ENCODE measurements at regions not wholly inside any gene's neighbourhood (a gene's known extent, or its start where the extent isn't known, plus 50 kb on each side); places are given as distances from the start of the nearest gene placed in this dataset.
"Not testable (repeated sequence)": the region's sequence is repeated elsewhere in the genome, so short reads cannot be mapped to it uniquely, and the experiment has no call there.

GRCh38 chr6:47180633-47181032 lies 129.1 kb downstream of the TNFRSF21 start:
- DNase-seq: no peak

- DNase-seq: no peak
Observed at GRCh38 chr6:47179286-47179685, 130.4 kb downstream of the TNFRSF21 start.

GRCh38 chr6:47175656-47176055 lies 133.5 kb upstream of the ADGRF1 start:
- DNase-seq: no peak

- no peak for DNase-seq
Observed at GRCh38 chr6:47174502-47175023, 132.4 kb upstream of the ADGRF1 start.

- not testable (repeated sequence) for DNase-seq
Observed at GRCh38 chr6:47174063-47174462, 131.9 kb upstream of the ADGRF1 start.

DNA sequence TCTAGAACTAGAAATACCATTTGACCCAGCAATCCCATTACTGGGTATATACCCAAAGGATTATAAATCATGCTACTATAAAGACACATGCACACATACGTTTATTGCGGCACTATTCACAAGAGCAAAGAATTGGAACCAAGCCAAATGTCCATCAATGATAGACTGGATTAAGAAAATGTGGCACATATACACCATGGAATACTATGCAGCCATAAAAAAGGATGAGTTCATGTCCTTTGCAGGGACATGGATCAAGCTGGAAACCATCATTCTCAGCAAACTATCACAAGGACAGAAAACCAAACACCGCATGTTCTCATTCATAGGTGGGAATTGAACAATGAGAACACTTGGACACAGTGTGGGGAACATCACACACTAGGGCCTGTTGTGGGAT lies 131.0 kb upstream of the ADGRF1 start:
- not testable (repeated sequence) for DNase-seq

- DNase-seq: no peak
Observed at GRCh38 chr6:47170617-47170947, 128.4 kb upstream of the ADGRF1 start.

GRCh38 chr6:47169785-47170616 lies 127.9 kb upstream of the ADGRF1 start:
- DNase-seq: no peak

DNA sequence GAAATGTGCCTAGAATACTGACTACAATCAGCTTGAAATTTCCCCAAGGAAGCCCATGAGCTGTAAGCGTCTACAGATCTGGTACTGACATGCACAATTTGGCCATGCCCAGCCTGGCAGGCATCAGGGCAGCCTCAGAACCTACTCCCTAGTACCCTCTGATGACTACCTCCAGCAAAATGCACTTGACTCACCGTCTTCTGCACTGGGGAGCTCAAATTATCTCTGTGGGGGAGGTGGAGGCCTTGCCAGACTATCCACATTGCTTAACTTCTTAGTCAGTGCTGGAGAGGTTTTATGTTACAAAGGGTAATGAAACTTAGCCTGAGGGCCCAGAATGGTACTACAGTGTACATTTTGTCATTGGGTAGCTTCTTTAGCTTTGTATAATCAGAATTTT lies 126.0 kb upstream of the ADGRF1 start:
- DNase-seq: no peak

- DNase-seq: no peak
Observed at GRCh38 chr6:47165918-47166317, 123.8 kb upstream of the ADGRF1 start.

DNA sequence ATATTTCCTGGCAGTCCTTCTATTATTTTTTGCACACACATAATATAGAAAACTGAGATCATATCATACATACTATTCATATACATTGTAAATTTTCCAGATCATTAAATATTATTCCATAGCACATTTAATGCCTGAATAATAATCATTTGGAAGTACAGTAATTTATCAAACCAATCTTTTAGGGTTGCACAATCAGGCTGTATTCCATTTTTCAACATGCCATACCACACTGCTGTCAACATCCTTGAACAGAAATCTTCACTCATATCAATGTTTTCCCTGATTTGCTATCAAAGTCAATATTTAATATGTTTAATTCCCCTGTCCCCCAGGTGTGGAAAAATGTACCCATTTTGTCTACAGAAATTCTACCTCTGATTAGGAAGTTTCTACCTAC lies 122.7 kb upstream of the ADGRF1 start:
- DNase-seq: no peak

- DNase-seq: no peak
Observed at GRCh38 chr6:47163536-47163935, 121.4 kb upstream of the ADGRF1 start.

- no peak for DNase-seq
Observed at GRCh38 chr6:47162793-47163192, 120.7 kb upstream of the ADGRF1 start.

- DNase-seq: no peak
Observed at GRCh38 chr6:47162231-47162630, 120.1 kb upstream of the ADGRF1 start.

DNA sequence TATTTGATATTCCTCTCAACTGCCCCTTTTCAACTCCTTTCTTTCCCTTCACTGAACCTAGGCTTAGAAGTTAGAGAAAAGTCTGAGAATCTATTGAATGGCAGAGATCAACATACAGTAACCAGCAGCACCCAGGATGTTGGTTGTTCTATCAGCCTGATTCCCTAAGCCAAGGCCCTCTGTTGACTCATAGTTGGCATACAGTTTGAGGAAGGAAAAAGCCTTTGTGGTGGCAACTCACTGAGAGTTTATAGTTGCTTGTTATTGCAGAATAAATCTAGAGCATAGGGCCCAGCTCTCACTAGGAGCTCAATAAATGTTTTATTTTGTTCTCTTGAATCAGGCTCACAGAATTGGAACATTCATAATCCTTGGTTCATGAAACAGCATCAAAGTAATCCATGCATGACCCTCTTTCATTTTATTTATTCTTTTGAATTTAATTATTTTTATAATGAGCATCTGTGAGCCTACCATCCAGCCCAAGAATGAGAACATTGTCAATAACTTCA lies 119.1 kb upstream of the ADGRF1 start:
- no peak for DNase-seq

DNA sequence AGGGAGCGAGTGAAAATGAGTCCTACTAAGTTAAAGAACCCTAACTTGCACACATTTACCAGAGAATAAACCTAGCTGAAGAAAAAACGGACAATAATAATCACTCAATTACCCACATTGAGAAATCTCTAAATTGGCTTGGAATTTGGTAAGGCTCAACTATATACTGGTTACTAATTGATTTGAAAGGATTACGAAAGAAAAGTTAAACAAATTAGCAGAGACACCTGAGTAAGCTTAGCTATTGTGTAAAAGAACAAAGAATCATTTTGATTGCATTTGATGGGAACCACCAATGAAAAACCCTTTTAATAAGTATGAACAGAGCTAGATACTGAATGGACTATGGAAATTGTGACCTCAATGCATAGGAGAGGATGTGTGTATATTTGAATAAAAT lies 118.6 kb upstream of the ADGRF1 start:
- no peak for DNase-seq

DNA sequence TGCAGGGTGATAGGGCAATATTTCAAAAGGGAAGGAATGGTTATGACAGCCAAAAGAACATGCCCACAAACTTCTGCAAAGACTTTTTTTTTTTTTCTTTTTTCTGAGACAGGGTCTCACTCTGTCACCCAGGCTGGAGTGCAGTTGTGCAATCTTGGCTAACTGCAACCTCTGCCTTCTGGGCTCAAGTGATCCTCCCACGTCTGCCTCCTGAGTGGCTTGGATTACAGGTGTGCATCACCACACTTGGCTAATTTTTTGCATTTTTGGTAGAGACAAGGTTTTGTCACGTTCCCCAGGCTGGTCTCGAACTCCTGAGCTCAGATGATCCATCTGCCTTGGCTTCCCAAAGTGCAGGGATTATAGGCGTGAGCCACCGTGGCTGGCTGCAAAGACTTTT lies 117.6 kb upstream of the ADGRF1 start:
- DNase-seq: no peak

GRCh38 chr6:47157653-47158219 lies 115.6 kb upstream of the ADGRF1 start:
- DNase-seq: no peak

- DNase-seq: no peak
Observed at GRCh38 chr6:47157063-47157462, 114.9 kb upstream of the ADGRF1 start.

DNA sequence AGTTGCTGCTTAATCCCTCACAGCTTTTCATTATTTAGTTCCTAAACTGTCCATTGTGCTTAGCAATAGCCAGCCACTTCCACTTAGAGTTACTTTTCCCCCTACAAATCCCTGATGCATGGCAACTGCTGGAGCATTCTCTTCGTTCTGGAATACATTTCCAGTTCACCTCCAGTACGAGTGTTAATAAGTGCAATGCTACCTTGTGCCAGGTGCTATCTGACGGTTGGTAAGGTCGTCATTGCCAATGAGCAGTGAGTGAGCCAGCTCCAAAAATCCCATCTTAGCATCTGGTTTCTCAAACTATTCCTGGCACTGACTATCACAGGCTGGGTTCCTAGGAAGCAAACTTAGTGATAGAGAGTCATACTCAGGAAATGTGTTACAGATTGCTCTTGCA lies 114.1 kb upstream of the ADGRF1 start:
- no peak for DNase-seq

DNA sequence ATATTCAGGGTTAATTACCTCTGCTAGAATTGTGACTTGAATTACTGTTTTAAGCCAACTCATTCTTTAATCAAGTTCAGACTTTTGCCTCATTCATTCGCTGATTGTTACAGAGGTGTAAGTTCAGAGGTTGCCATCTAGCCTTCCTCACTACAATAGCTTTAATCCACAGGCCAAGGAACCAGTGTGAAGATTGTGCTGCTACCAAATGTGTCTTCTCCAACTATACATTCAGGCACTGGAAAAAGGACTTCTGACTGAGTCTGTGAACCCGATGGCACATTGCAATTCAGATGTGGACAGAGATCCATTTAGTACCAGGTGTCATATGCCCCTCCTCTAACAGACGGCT lies 111.2 kb upstream of the ADGRF1 start:
- DNase-seq: no peak

GRCh38 chr6:47152666-47153403 lies 110.7 kb upstream of the ADGRF1 start:
- no peak for DNase-seq

DNA sequence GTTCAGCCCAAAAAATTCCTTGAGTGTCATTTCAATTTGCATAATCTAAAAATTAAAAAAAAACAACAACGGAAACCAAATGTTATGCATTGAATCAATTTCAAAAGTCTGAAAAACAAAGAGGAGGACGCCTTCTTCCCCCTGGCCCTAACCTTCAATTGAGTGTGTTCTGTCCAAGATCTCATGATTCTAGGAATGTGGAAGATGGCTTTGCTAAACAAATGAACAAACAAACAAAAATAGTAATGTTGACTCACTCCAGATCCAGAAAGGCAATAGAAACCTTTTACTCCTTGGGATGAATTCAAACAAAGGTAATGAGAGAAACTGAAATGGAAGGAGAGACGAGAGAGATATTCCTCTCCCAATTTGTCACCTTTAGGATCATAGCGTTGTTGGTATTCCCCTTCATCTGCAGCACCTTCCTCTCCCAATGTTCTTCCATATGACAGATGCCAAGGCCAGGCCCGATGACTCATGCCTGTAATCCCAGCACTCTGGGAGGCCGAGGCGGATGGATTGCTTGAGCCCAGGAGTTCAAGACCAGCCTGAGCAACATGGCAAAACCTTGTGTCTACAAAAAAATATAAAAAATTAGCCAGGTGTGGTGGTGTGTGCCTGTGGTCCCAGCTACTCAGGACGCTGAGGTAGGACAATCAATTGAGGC lies 109.2 kb upstream of the ADGRF1 start:
- no peak for DNase-seq

Measured in skin of body (tissue), 1 donor.